GM12891 (cell line): ENCODE measurements at regions not wholly inside any gene's neighbourhood (a gene's known extent, or its start where the extent isn't known, plus 50 kb on each side); places are given as distances from the start of the nearest gene placed in this dataset.

Source experiments
- POLR2A ChIP-seq: IDR thresholded peaks from 2 replicates; pipeline ENCODE4 v1.6.1; 2011; ENCODE audit warnings: low read depth, low read length, control low read depth
- POLR2AphosphoS5 ChIP-seq: IDR thresholded peaks from 2 replicates; pipeline ENCODE4 v1.6.1; 2011; ENCODE audit warnings: low read depth, low read length, control low read depth
- TAF1 ChIP-seq: IDR thresholded peaks from 2 replicates; pipeline ENCODE4 v1.6.1; 2011; ENCODE audit warnings: low read depth, low read length, control low read depth

GRCh38 chr6:87875781-87876180 is 171.9 kb upstream of the SPACA1 start:
- TF ChIP-seq TAF1 = no peak
- no peak for TF ChIP-seq POLR2A
- no peak for TF ChIP-seq POLR2AphosphoS5
